ENCODE measurements at regions not wholly inside any gene's neighbourhood (a gene's known extent, or its start where the extent isn't known, plus 50 kb on each side); places are given as distances from the start of the nearest gene placed in this dataset.

- DNase-seq (ENCODE audit: low read depth) = no peak
Observed at GRCh38 chr19:27918818-27919217, 1294.1 kb downstream of the UQCRFS1 start.

DNA sequence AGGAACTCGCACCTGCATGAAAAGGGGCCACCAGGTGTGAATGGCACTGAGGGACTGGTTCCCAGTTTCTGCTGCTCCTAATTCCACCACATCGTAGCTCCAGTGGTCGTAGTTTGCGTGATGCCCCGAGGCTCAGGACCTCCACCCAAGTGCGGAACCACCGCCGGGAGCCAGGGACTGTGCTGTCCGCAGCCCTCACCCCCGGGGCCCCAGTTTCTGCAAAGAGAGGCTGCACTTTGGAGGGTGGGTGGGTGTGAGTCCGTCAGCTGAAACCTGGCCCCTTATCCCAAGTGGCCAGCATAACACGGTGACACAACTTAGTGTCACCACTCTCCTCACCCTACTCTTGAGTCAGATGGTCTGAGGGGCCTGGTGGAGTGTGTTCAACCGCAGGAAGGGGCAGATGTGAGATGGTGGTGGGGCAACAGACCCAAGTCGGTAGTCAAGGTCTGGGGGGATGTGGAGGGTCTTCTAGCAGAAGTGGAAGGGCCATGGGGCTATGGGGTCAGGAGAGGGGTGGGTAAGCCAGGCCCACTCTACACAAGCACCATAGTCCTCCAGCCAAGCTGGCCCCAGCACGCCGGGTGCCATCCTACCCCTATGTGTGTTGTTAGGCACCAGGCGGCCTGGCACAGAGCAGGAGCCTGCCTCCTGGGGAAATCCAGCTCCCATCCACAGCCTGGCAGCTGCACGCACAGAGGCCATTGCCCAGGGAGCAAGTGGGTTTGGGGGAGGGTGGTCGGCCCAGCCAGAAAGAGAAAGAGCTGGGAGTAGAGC, 1301.6 kb downstream of the UQCRFS1 start:
- no peak for DNase-seq (ENCODE audit: low read depth)

DNA sequence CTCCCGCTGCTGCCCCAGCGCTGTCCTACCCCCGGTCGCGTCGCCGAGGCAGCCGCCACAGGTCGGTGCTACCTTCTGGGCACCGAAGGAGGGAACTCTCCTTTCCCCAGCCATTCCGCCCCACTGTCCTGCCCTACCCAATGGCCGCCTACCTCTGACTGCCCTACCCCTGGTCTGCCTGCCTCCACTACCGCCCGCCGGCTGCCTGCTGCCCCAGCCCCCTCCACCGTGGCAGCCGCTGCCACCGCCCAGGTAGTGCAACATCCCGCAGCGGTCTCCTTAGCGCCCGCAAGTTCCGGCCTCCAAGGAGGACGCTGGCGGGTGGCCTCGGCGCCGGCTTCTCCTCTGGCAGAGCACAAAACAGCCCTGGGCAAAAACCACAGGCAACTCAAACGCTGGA, 1303.1 kb downstream of the UQCRFS1 start:
- DNase-seq (ENCODE audit: low read depth) = no peak

DNA sequence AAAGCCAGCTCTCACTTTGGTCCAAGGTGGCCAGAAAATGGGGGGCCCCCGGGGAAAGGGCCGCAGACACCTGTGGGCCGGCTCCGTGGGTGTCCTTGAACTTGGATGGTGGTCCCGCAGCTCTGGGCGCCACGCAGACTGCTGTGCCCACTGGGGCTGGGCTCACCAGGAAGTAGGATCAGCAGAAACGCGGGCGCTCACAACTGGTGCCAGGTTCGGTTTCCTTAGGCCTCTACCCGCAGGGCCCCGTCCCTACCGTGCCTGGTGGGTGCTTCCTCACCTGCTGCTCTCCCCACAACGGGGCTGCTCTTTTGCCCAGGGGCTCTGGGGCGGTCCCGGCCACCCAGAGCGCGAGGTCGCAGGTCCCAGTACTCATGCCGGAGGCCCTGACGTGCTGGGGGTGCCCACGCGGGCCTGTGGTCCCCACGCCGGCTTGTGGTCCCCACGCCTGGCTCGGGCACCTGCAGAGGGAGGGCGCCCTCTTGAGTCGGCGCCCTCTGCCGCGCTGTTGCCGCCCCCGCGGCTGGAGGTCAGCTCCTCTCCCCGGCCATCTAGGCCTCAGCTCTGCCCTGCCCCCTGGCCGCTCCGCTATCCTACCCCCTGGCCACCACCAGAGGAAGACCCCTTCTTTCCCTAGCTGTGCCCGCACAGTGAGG, 1303.6 kb downstream of the UQCRFS1 start:
- DNase-seq (ENCODE audit: low read depth) = no peak

DNA sequence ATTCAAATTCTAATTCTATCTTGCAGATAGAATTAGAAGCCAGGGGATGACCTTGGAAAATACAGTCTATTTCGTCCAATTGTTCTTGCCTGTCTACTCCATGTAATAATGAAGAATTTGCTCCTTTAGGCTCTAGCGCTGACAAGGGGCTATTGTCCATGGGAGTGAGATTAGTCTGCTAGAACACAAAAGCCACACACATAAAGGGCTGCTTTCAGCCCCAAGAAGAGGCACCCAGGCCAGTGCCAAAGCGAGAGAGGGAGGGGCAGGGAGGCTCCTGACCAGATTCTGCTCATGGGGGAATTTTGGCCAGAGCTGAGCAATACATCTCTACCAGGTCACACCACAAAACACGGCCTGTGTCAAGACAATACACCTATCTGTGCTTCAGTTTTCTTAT, 1306.9 kb downstream of the UQCRFS1 start:
- DNase-seq (ENCODE audit: low read depth) = no peak

GRCh38 chr19:27905074-27905473, 1307.9 kb downstream of the UQCRFS1 start:
- DNase-seq (ENCODE audit: low read depth) = no peak

DNA sequence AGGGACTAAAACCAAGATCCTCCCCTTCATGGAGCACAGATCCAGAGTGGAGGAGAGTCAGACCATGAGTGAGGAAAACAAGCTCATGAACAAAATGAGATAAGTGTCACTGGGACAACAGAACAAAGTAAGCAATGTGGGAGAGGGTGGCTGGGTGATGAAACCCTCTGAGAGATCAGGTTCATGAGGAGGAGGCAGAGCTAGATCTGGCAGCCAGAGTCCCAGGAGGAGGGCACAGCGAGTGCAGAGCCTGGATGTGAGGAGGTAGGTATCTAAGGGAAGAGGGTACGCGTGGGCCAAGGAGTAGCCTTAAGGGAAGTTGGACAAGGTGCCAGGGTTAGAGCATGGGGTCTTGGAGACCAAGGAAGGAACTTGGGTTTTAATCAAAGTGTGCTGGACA, 1311.9 kb downstream of the UQCRFS1 start:
- no peak for DNase-seq (ENCODE audit: low read depth)

DNA sequence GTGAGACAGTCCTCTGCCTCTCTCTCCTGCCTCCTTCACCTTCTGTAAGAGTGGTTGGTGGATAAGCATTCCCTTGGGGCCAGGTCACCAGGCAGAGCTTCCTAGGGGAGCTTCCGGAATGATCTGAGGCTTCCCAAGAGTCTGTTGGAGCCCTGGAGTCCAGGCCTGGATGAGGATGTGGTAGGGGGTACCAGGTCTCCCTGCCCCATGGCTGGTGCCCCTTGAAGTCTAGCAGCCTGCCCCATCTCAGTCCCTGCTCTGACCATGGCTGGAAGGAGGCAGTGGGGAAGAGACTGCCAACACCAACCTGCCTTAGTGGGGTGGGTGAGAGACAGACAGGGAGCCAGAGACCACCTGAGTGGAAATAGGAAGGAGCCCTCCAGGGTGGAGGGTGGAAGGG, 1316.9 kb downstream of the UQCRFS1 start:
- no peak for DNase-seq (ENCODE audit: low read depth)

- no peak for DNase-seq (ENCODE audit: low read depth)
Observed at GRCh38 chr19:27894906-27895754, 1317.8 kb downstream of the UQCRFS1 start.

DNA sequence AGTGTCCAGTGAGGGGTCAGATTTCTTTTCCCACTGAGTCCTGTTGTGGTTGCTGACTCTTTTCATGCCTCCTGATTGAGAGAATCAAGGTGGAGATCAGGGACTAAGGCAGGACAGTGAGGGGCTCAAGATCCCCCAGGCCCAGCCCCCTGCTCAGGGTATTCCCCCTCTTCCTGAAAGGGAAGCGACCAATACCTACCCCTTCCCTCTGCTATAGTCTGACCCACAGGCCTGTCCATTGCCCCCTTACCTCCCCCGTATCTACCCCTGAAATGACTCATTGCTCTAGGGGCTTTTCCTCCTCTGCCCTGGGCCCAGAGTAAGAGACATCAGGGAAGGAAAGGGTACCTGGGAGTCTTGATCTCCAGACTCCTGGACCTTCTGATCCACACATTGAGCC, 1320.5 kb downstream of the UQCRFS1 start:
- no peak for DNase-seq (ENCODE audit: low read depth)

DNA sequence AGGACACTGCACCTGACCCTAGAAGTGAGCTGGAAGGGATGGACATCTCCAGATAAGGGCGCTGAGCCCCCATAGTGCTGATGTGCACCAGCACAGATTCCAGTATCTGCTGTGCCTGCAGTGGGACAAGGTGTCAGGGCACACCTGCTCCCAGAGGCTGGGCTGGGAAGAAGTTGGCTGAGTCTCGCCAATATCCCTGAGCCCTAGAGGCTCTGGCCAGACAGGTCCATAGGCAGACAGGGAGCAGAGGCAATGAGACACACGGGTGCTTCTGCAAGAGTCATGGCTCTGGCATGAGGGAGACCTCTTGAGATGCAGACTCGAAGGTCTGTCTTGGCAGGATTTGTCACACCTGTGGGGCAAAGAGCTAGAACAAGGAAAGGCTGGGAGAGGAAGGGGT, 1321.5 kb downstream of the UQCRFS1 start:
- no peak for DNase-seq (ENCODE audit: low read depth)

- no peak for DNase-seq (ENCODE audit: low read depth)
Observed at GRCh38 chr19:27890696-27891095, 1322.3 kb downstream of the UQCRFS1 start.

- no peak for DNase-seq (ENCODE audit: low read depth)
Observed at GRCh38 chr19:27890206-27890605, 1322.7 kb downstream of the UQCRFS1 start.

- no peak for DNase-seq (ENCODE audit: low read depth)
Observed at GRCh38 chr19:27889156-27889555, 1323.8 kb downstream of the UQCRFS1 start.

DNA sequence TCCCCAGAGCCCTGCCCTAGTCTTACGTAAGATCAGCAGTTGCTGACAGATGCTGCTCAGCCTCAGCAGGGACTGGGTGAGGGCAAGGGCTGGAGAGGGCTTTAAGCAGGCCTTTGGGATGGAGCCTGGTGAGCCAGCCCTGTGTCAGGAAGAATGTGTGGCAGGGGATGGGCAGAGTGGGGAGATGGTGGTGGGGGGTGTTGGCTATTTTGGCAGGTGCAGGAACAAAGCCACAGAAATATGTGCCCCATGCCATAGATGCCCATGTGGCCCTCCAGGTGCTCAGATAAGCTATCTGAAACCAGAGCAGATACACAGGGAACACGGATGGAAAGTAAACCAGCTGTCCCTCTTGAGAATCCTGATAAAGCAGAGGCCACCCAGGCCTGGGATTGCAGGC, 1325.0 kb downstream of the UQCRFS1 start:
- no peak for DNase-seq (ENCODE audit: low read depth)

DNA sequence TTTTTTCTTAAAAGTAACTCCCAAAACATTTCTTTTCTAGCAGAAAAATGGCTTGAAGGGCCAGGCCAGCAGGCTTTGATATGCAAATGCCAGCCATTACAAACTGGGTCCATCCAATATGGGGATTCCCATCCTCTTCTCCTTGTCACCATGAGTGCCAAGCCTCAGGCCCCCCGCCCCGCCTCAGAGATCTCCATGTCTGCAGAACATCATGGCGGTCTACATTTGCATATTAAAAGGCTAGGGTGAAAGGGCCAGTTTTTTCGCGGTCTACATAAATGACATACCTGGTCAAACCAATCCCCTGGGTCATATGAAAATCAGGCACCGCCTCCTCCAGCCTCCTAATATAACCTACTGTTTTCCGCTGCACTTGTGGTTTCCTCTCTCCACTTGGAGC, 1327.6 kb downstream of the UQCRFS1 start:
- no peak for DNase-seq (ENCODE audit: low read depth)

GRCh38 chr19:27884376-27884775, 1328.6 kb downstream of the UQCRFS1 start:
- DNase-seq (ENCODE audit: low read depth) = no peak

- DNase-seq (ENCODE audit: low read depth) = no peak
Observed at GRCh38 chr19:27881213-27881612, 1331.7 kb downstream of the UQCRFS1 start.

GRCh38 chr19:27876976-27877512, 1335.9 kb downstream of the UQCRFS1 start:
- DNase-seq (ENCODE audit: low read depth) = no peak

DNA sequence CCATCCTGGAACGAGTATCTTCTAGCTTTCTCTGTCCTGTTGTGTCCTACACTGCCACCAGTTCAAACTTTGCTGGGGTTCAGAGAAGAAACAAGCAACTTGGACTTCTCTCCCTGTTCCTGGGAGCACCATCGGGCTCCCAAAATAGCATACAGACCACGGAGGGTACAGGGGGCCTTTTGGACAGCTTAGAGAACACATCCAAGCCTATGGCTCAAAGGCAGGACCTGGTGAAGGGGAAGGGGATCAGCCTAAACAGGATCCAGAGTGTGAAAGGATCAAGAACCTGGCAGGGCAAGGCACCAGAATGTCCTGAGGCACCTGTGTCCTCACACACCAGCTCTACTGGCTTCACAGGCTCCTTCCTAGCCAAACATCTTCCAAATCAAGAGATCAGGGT, 1336.5 kb downstream of the UQCRFS1 start:
- no peak for DNase-seq (ENCODE audit: low read depth)

- DNase-seq (ENCODE audit: low read depth) = no peak
Observed at GRCh38 chr19:27872370-27872769, 1340.6 kb downstream of the UQCRFS1 start.

DNA sequence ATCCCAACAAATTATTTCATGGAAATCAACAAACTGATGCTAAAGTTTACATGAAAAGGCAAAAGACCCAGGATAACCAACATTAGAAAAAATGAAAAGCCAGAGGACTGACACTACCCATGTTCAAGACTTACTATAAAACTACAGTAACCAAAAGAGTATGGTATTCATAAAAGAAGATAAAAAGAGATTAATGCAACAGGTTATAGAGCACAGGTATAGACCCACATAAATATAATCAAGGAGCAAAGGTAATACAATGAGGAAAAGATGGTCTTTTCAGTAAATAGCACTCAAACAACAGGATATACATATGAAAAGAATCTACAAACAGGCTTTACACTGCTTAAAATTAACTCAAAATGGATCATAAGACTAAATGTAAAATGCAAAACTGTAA, 1342.7 kb downstream of the UQCRFS1 start:
- DNase-seq (ENCODE audit: low read depth) = no peak
